ENCODE measurements at regions not wholly inside any gene's neighbourhood (a gene's known extent, or its start where the extent isn't known, plus 50 kb on each side); places are given as distances from the start of the nearest gene placed in this dataset.
"Not testable (repeated sequence)": the region's sequence is repeated elsewhere in the genome, so short reads cannot be mapped to it uniquely, and the experiment has no call there.

- H3K4me3 ChIP-seq (ENCODE audit: insufficient read depth, low read depth, low read length); ATAC-seq (ENCODE audit: low read depth); H2AK5ac ChIP-seq (ENCODE audit: low read depth, low read length); H3K4me2 ChIP-seq (ENCODE audit: low read depth, low read length); CTCF ChIA-PET; POLR2A ChIA-PET (ENCODE audit: unreplicated experiment); H3K27ac ChIP-seq (ENCODE audit: insufficient read depth, low read length); H2AK9ac ChIP-seq (replicated peaks; ENCODE audit: low read depth, low read length, poor library complexity); intact Hi-C loops (cut with micrococcal nuclease); H2AFZ ChIP-seq (replicated peaks; ENCODE audit: low read length, poor library complexity); H2BK120ac ChIP-seq (ENCODE audit: low read depth, low read length); H3K18ac ChIP-seq (ENCODE audit: low read depth, low read length); H2BK15ac ChIP-seq (ENCODE audit: low read depth, low read length); H3K9me1 ChIP-seq (ENCODE audit: insufficient read depth, low read length); H3K79me1 ChIP-seq (ENCODE audit: low read depth in 1 of 2, low read length in 2 of 2); H3K9ac ChIP-seq (ENCODE audit: low read depth, low read length); dilution Hi-C loops (cut with HindIII; ENCODE audit: low sequenced_read_pairs, unreplicated experiment); DNase-seq; H3K27me3 ChIP-seq (ENCODE audit: control insufficient read depth, insufficient read depth, low read length); H2BK5ac ChIP-seq (ENCODE audit: low read depth, low read length, poor library complexity, severe bottlenecking); H3K4me1 ChIP-seq (ENCODE audit: control insufficient read depth, insufficient read depth, low read length); H3K56ac ChIP-seq (ENCODE audit: extremely low read depth, insufficient read depth, low read length); BruUV-seq (replicated peaks); H3K23ac ChIP-seq (ENCODE audit: low read depth, low read length); H4K8ac ChIP-seq (ENCODE audit: low read depth in 2 of 2, low read length in 2 of 2); H4K20me1 ChIP-seq (ENCODE audit: insufficient read depth, low read length); H2BK20ac ChIP-seq (ENCODE audit: low read depth, low read length); in situ Hi-C loops (cut with MboI; ENCODE audit: low sequenced_read_pairs); H3K36me3 ChIP-seq (ENCODE audit: control insufficient read depth, insufficient read depth, low read length); H3K4ac ChIP-seq (ENCODE audit: low read depth, low read length); H4K5ac ChIP-seq (ENCODE audit: low read depth, low read length); H3K9me3 ChIP-seq (ENCODE audit: control insufficient read depth, insufficient read depth, low read length); H4K91ac ChIP-seq (ENCODE audit: insufficient read depth, low read depth, low read length); H3K14ac ChIP-seq (replicated peaks; ENCODE audit: low read depth, low read length): not testable (repeated sequence)
- no CpG with 5 or more reads among the region's 3 CpGs for WGBS, 2 experiments (ENCODE audit: extremely low coverage in 2 of 2, insufficient read length in 1 of 2)
These were observed 120.1 kb upstream of the AGTR1 start for GRCh38 chr3:148577579-148577978.

All from IMR-90 (cell line).